HEK293T (cell line): ENCODE measurements at regions not wholly inside any gene's neighbourhood (a gene's known extent, or its start where the extent isn't known, plus 50 kb on each side); places are given as distances from the start of the nearest gene placed in this dataset.

Experiments
- ARNT ChIP-seq: fragments of 450-650 bp; IDR thresholded peaks from 2 replicates; pipeline ENCODE4 v1.6.1; 2017; ENCODE audit warnings: mild to moderate bottlenecking
- BHLHE40 ChIP-seq: fragments of 450-650 bp; IDR thresholded peaks from 2 replicates; pipeline ENCODE4 v1.6.1; 2016; ENCODE audit warnings: mild to moderate bottlenecking, moderate library complexity, borderline replicate concordance
- CTBP1 ChIP-seq: fragments of 450-650 bp; IDR thresholded peaks from 2 replicates; pipeline ENCODE4 v1.6.1; 2016; ENCODE audit warnings: borderline replicate concordance
- ELF4 ChIP-seq: fragments of 450-650 bp; IDR thresholded peaks from 2 replicates; pipeline ENCODE4 v1.6.1; 2017; ENCODE audit warnings: antibody characterized with exemption
- FOXK2 ChIP-seq: fragments of 450-650 bp; IDR thresholded peaks from 2 replicates; pipeline ENCODE4 v1.6.1; 2016; ENCODE audit warnings: mild to moderate bottlenecking
- FOXM1 ChIP-seq: fragments of 450-650 bp; IDR thresholded peaks from 2 replicates; pipeline ENCODE4 v1.6.1; 2017; ENCODE audit warnings: mild to moderate bottlenecking, borderline replicate concordance
- LEF1 ChIP-seq: fragments of 450-650 bp; IDR thresholded peaks from 2 replicates; pipeline ENCODE4 v1.6.1; 2017; ENCODE audit warnings: mild to moderate bottlenecking, borderline replicate concordance
- NFRKB ChIP-seq: fragments of 450-650 bp; IDR thresholded peaks from 2 replicates; pipeline ENCODE4 v1.6.1; 2016; ENCODE audit warnings: mild to moderate bottlenecking, moderate library complexity
- PKNOX1 ChIP-seq: fragments of 450-650 bp; IDR thresholded peaks from 2 replicates; pipeline ENCODE4 v1.6.1; 2016
- SP1 ChIP-seq: fragments of 450-650 bp; IDR thresholded peaks from 2 replicates; pipeline ENCODE4 v1.6.1; 2017
- SUZ12 ChIP-seq: fragments of 450-650 bp; IDR thresholded peaks from 2 replicates; pipeline ENCODE4 v1.6.1; 2016; ENCODE audit warnings: mild to moderate bottlenecking
- TARDBP ChIP-seq: fragments of 450-650 bp; IDR thresholded peaks from 2 replicates; pipeline ENCODE4 v1.6.1; 2016

- TF ChIP-seq SP1, result no peak
- TF ChIP-seq ARNT, result no peak
- no peak for TF ChIP-seq PKNOX1
- no peak for TF ChIP-seq SUZ12
- TF ChIP-seq BHLHE40, result no peak
- no peak for TF ChIP-seq FOXK2
- TF ChIP-seq NFRKB, result no peak
- TF ChIP-seq FOXM1, result no peak
- no peak for TF ChIP-seq ELF4
- TF ChIP-seq CTBP1, result no peak
- TF ChIP-seq TARDBP, result no peak
- TF ChIP-seq LEF1, result no peak
These were observed 51.9 kb upstream of the ATF7IP start for GRCh38 chr12:14313379-14314138.
